HepG2 (cell line): ENCODE measurements at regions not wholly inside any gene's neighbourhood (a gene's known extent, or its start where the extent isn't known, plus 50 kb on each side); places are given as distances from the start of the nearest gene placed in this dataset.

Experiments
- ATAC-seq: fragments of 200-7000 bp; cut with Tn5 transposase; 3 replicates; pipeline ENCODE4 v1.9.1; 2020; ENCODE audit warnings: mild to moderate bottlenecking, moderate library complexity
- BruUV-seq: library from RNA; stranded (reverse); fragments of 400-500 nt; replicated peaks from 2 replicates; lab custom pipeline; 2021; lab: Mats Ljungman, UMichigan
- CTCF ChIA-PET: fragments of 300-600 bp; formaldehyde crosslinking; extraction: SDS; loops from one replicate; lab custom pipeline; 2021; ENCODE audit warnings: low total read pairs, inconsistent platforms, low intra/inter-chr PET ratio; lab: Yijun Ruan, JAX
- POLR2A ChIA-PET: fragments of 350-600 bp; sonication (Branson Sonifier 250); formaldehyde crosslinking; loops from one replicate; lab custom pipeline; 2020; ENCODE audit warnings: antibody characterized with exemption, inconsistent platforms; lab: Yijun Ruan, JAX
- DNase-seq: peaks from one replicate; pipeline ENCODE4 v3.0.0-alpha.2; 2015; ENCODE audit warnings: low spot score
- FAIRE-seq: peaks from 3 replicates; lab custom pipeline; 2011; peaks lifted over from hg19 to GRCh38; lab: Jason Lieb, UNC
- H2AFZ ChIP-seq: one replicate; pipeline ENCODE4 v1.6.1; 2011; ENCODE audit warnings: low read length, inconsistent platforms
- H3K27ac ChIP-seq: fragments of 300-600 bp; 3 replicates; pipeline ENCODE4 v1.8.0; 2011; ENCODE audit warnings: mixed run types, mild to moderate bottlenecking, mixed read lengths, low read length, inconsistent platforms; ENCODE audit not compliant: insufficient read depth; ENCODE audit errors: extremely low read length
- H3K27me3 ChIP-seq, 2 experiments: fragments of 200-600 bp in 1 of 2; 2 replicates in 1 of 2; 3 replicates in 1 of 2; pipeline versions ENCODE4 v1.6.0 to v1.8.0; 2011; ENCODE audit warnings: low read length in 2 of 2, mild to moderate bottlenecking in 2 of 2, moderate library complexity in 2 of 2, inconsistent platforms in 1 of 2; ENCODE audit not compliant: insufficient read depth in 2 of 2, control insufficient read depth in 1 of 2
- H3K36me3 ChIP-seq, 2 experiments: fragments of 200-600 bp in 1 of 2; replicated peaks in 1 of 2; 2 replicates in 1 of 2; 3 replicates in 1 of 2; pipeline versions ENCODE4 v1.5.1 to v1.8.0; 2011; ENCODE audit warnings: low read length in 2 of 2, inconsistent platforms in 1 of 2; ENCODE audit not compliant: insufficient read depth in 2 of 2, control insufficient read depth in 1 of 2
- H3K4me1 ChIP-seq: 2 replicates; pipeline ENCODE4 v1.5.1; 2012; ENCODE audit warnings: low read length, inconsistent platforms; ENCODE audit not compliant: insufficient read depth
- H3K4me2 ChIP-seq: 2 replicates; pipeline ENCODE4 v1.6.0; 2011; ENCODE audit warnings: low read depth, low read length, inconsistent platforms
- H3K4me3 ChIP-seq, 3 experiments: fragments of 200-600 bp in 1 of 3; sonication (generic), shearing (Covaris generic) in 1 of 3; replicated peaks in 1 of 3; 2 replicates each; pipeline ENCODE4 v1.5.1; 2011 to 2016; ENCODE audit warnings: low read length in 3 of 3, inconsistent platforms in 2 of 3, low read depth in 2 of 3, mild to moderate bottlenecking in 2 of 3, control low read depth in 1 of 3, mixed read lengths in 1 of 3; ENCODE audit not compliant: insufficient read depth in 1 of 3
- H3K79me2 ChIP-seq: one replicate; pipeline ENCODE4 v1.6.1; 2011; ENCODE audit warnings: low read length, inconsistent platforms; ENCODE audit not compliant: insufficient read depth
- H3K9ac ChIP-seq: 2 replicates; pipeline ENCODE4 v1.6.0; 2011; ENCODE audit warnings: mild to moderate bottlenecking, low read depth, low read length, inconsistent platforms; ENCODE audit not compliant: insufficient read depth
- H3K9me3 ChIP-seq: 2 replicates; pipeline ENCODE4 v1.5.1; 2012; ENCODE audit warnings: mild to moderate bottlenecking, low read length
- H4K20me1 ChIP-seq: 2 replicates; pipeline ENCODE4 v1.6.0; 2011; ENCODE audit warnings: inconsistent platforms, mild to moderate bottlenecking, low read length, moderate library complexity; ENCODE audit not compliant: insufficient read depth
- AFF4 ChIP-seq: sonication (generic); formaldehyde crosslinking; IDR thresholded peaks from 2 replicates; pipeline ENCODE4 v1.4.0; 2020; ENCODE audit warnings: missing genetic modification reagents
- NR1H2 ChIP-seq: sonication (generic); formaldehyde crosslinking; IDR thresholded peaks from 2 replicates; pipeline ENCODE4 v1.8.1; 2022; ENCODE audit warnings: low read depth, missing genetic modification reagents, borderline replicate concordance
- SRSF1 ChIP-seq: fragments of 200-400 bp; formaldehyde crosslinking; optimal IDR thresholded peaks from 2 replicates; pipeline ENCODE3; 2017; ENCODE audit warnings: mild to moderate bottlenecking, low read depth, low read length, moderate library complexity
- WGBS: methylation state at CpG from one replicate; pipeline ENCODE4 v1.1.6; 2017; ENCODE audit warnings: low lambda C conversion rate; 5-methylcytosine and 5-hydroxymethylcytosine counted together
- in situ Hi-C: cut with HindIII; loops from 2 replicates; pipeline ENCODE4 v1.10.0; 2017; ENCODE audit warnings: low pct_unique_long_range_greater_than_20kb; ENCODE audit not compliant: extremely low pct_ligation_motif_present
- intact Hi-C: fragments of 100-400 bp; cut with micrococcal nuclease; formaldehyde crosslinking; loops from one replicate; pipeline ENCODE4 v1.10.0; 2022; ENCODE audit not compliant: unreplicated experiment
- TF ChIP-seq, protein P1 (sequence below): sonication (generic); formaldehyde crosslinking; IDR thresholded peaks from 2 replicates; pipeline ENCODE4 v1.4.0; 2020; ENCODE audit warnings: missing genetic modification reagents, borderline replicate concordance

GRCh38 chr21:17348849-17349248 is 164.0 kb upstream of the CXADR start (continued):
- TF ChIP-seq NR1H2 (CRISPR knock-in tag) (no peak), SRSF1 (no peak)
- TF ChIP-seq, protein P1, sequence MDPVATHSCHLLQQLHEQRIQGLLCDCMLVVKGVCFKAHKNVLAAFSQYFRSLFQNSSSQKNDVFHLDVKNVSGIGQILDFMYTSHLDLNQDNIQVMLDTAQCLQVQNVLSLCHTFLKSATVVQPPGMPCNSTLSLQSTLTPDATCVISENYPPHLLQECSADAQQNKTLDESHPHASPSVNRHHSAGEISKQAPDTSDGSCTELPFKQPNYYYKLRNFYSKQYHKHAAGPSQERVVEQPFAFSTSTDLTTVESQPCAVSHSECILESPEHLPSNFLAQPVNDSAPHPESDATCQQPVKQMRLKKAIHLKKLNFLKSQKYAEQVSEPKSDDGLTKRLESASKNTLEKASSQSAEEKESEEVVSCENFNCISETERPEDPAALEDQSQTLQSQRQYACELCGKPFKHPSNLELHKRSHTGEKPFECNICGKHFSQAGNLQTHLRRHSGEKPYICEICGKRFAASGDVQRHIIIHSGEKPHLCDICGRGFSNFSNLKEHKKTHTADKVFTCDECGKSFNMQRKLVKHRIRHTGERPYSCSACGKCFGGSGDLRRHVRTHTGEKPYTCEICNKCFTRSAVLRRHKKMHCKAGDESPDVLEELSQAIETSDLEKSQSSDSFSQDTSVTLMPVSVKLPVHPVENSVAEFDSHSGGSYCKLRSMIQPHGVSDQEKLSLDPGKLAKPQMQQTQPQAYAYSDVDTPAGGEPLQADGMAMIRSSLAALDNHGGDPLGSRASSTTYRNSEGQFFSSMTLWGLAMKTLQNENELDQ (CRISPR knock-in tag): no peak

GRCh38 chr21:17351766-17352165 is 161.1 kb upstream of the CXADR start:
- ATAC-seq (no peak), FAIRE-seq (no peak), DNase-seq (no peak)
- H4K20me1 ChIP-seq: no peaks in the 10 kb centered on the region
- ChIA-PET POLR2A (no interaction called here), CTCF (no interaction called here)
- H3K4me1 ChIP-seq: peaks cover 12% of the 10 kb centered on the region
- WGBS: 52% methylated on average over 2 of the region's 2 CpGs
- no peak overlapping the region for H3K4me2 ChIP-seq
- no peaks in the 10 kb centered on the region for H3K27me3 ChIP-seq
- TF ChIP-seq AFF4 (CRISPR knock-in tag): no peak
- H3K27ac ChIP-seq: no peak overlapping the region
- no TSS peak for BruUV-seq
- no peaks in the 10 kb centered on the region for H3K79me2 ChIP-seq
- H3K36me3 ChIP-seq: no peaks in the 10 kb centered on the region
- H3K9ac ChIP-seq: no peak overlapping the region
- no peaks in the 10 kb centered on the region for H3K9me3 ChIP-seq
- H3K4me3 ChIP-seq: no peak overlapping the region
- H2AFZ ChIP-seq: no peak overlapping the region
- in situ Hi-C loops (no loop called here), intact Hi-C loops (loop anchor here (10.0 kb wide), 1 partner anchor 137 kb away; no protein-coding TSS in a partner anchor)
